CD14-positive monocyte (primary cell): ENCODE measurements at regions not wholly inside any gene's neighbourhood (a gene's known extent, or its start where the extent isn't known, plus 50 kb on each side); places are given as distances from the start of the nearest gene placed in this dataset.
A peak's percentile ranks its signal among the peaks of the same experiment; 100 is the strongest.

ENCODE experiments used
- DNase-seq, 3 donors: peaks; one replicate each; pipeline ENCODE4 v3.0.0-alpha.2; 2011 to 2022
- H2AFZ ChIP-seq: 2 replicates; pipeline ENCODE4 v1.6.0; 2012; ENCODE audit warnings: mild to moderate bottlenecking, low read depth, low read length, inconsistent platforms; ENCODE audit not compliant: insufficient read depth, poor library complexity, severe bottlenecking
- H3K27ac ChIP-seq, 2 donors: 1 replicate in 1 of 2; 2 replicates in 1 of 2; pipeline ENCODE4 v1.5.1; 2012 to 2013; ENCODE audit warnings: low read length in 2 of 2, control low read depth in 1 of 2, inconsistent platforms in 1 of 2, low read depth in 1 of 2, mild to moderate bottlenecking in 1 of 2
- H3K27me3 ChIP-seq, 2 donors: one replicate each; pipeline versions ENCODE4 v1.6.0 to v1.6.1; 2011 to 2013; ENCODE audit warnings: low read length in 2 of 2; ENCODE audit not compliant: control insufficient read depth in 2 of 2, insufficient read depth in 2 of 2
- H3K36me3 ChIP-seq, 2 donors: replicated peaks in 1 of 2; 1 replicate in 1 of 2; 2 replicates in 1 of 2; pipeline versions ENCODE4 v1.5.1 to v1.6.1; 2012 to 2013; ENCODE audit warnings: low read length in 2 of 2, control low read depth in 1 of 2, inconsistent platforms in 1 of 2, mild to moderate bottlenecking in 1 of 2; ENCODE audit not compliant: insufficient read depth in 2 of 2, control insufficient read depth in 1 of 2
- H3K4me1 ChIP-seq, 2 donors: 1 replicate in 1 of 2; 2 replicates in 1 of 2; pipeline versions ENCODE4 v1.5.1 to v1.6.1; 2012 to 2013; ENCODE audit warnings: low read length in 2 of 2, control low read depth in 1 of 2, inconsistent platforms in 1 of 2, mild to moderate bottlenecking in 1 of 2, moderate library complexity in 1 of 2; ENCODE audit not compliant: insufficient read depth in 2 of 2, control insufficient read depth in 1 of 2
- H3K4me2 ChIP-seq: replicated peaks from 2 replicates; pipeline ENCODE3; 2012; ENCODE audit warnings: low read length, moderate library complexity, mild to moderate bottlenecking; ENCODE audit not compliant: poor library complexity, severe bottlenecking; ENCODE audit errors: extremely low read depth
- H3K4me3 ChIP-seq, 3 experiments: fragments of 200-600 bp in 1 of 3; sonication (generic) in 1 of 3; replicated peaks in 1 of 3; 1 replicate in 2 of 3; 2 replicates in 1 of 3; pipeline ENCODE4 v1.5.1; 2011 to 2013; ENCODE audit warnings: low read length in 3 of 3, mild to moderate bottlenecking in 3 of 3, control low read depth in 2 of 3, low read depth in 2 of 3, inconsistent platforms in 1 of 3, moderate library complexity in 1 of 3
- H3K79me2 ChIP-seq: 2 replicates; pipeline ENCODE4 v1.6.0; 2012; ENCODE audit warnings: mild to moderate bottlenecking, control low read depth, inconsistent platforms, low read length, moderate library complexity; ENCODE audit not compliant: insufficient read depth
- H3K9ac ChIP-seq: 2 replicates; pipeline ENCODE4 v1.6.0; 2017; ENCODE audit warnings: low read length, mild to moderate bottlenecking; ENCODE audit not compliant: insufficient read depth, poor library complexity, severe bottlenecking
- H3K9me3 ChIP-seq, 2 donors: replicated peaks in 1 of 2; 1 replicate in 1 of 2; 2 replicates in 1 of 2; pipeline versions ENCODE4 v1.5.1 to v1.6.1; 2012 to 2013; ENCODE audit warnings: low read length in 2 of 2, control low read depth in 1 of 2; ENCODE audit not compliant: control insufficient read depth in 1 of 2, insufficient read depth in 1 of 2
- H4K20me1 ChIP-seq: 2 replicates; pipeline ENCODE4 v1.6.0; 2012; ENCODE audit warnings: mild to moderate bottlenecking, low read length, control low read depth, moderate library complexity; ENCODE audit not compliant: insufficient read depth
- H3K27ac Mint-ChIP-seq, 7 donors: one replicate each; pipeline ENCODE4 v1.8.0; 2020; ENCODE audit warnings: mild to moderate bottlenecking in 7 of 7, mixed read lengths in 7 of 7, moderate library complexity in 6 of 7, inconsistent platforms in 2 of 7
- H3K27me3 Mint-ChIP-seq, 3 donors: one replicate each; pipeline ENCODE4 v1.8.0; 2021 to 2022; ENCODE audit warnings: low read depth in 3 of 3, mild to moderate bottlenecking in 3 of 3, mixed read lengths in 3 of 3, moderate library complexity in 3 of 3, inconsistent platforms in 1 of 3
- H3K36me3 Mint-ChIP-seq, 2 donors: one replicate each; pipeline ENCODE4 v1.8.0; 2020; ENCODE audit warnings: mixed read lengths in 2 of 2, inconsistent platforms in 1 of 2, mild to moderate bottlenecking in 1 of 2
- H3K4me1 Mint-ChIP-seq: one replicate; pipeline ENCODE4 v1.8.0; 2020; ENCODE audit warnings: mild to moderate bottlenecking, mixed read lengths
- H3K4me3 Mint-ChIP-seq, 2 donors: one replicate each; pipeline ENCODE4 v1.8.0; 2020; ENCODE audit warnings: mild to moderate bottlenecking in 2 of 2, mixed read lengths in 2 of 2, moderate library complexity in 1 of 2
- H3K9me3 Mint-ChIP-seq, 7 donors: one replicate each; pipeline ENCODE4 v1.8.0; 2020 to 2022; ENCODE audit warnings: mixed read lengths in 7 of 7, mild to moderate bottlenecking in 6 of 7, moderate library complexity in 6 of 7, inconsistent platforms in 2 of 7
- WGBS: methylation state at CpG from one replicate; pipeline ENCODE4 v1.1.5; 2013; ENCODE audit warnings: missing lambda C conversion rate; ENCODE audit not compliant: insufficient coverage; 5-methylcytosine and 5-hydroxymethylcytosine counted together
- intact Hi-C, 2 donors: fragments of 100-400 bp; cut with micrococcal nuclease; formaldehyde crosslinking; loops; one replicate each; pipeline versions ENCODE4 v1.15.0 to v1.15.1; 2023
- TF ChIP-seq, protein P1 (sequence below): fragments of 200-600 bp; IDR thresholded peaks from one replicate; pipeline ENCODE4 v1.8.0; 2022; ENCODE audit warnings: antibody characterized with exemption, mild to moderate bottlenecking

DNA sequence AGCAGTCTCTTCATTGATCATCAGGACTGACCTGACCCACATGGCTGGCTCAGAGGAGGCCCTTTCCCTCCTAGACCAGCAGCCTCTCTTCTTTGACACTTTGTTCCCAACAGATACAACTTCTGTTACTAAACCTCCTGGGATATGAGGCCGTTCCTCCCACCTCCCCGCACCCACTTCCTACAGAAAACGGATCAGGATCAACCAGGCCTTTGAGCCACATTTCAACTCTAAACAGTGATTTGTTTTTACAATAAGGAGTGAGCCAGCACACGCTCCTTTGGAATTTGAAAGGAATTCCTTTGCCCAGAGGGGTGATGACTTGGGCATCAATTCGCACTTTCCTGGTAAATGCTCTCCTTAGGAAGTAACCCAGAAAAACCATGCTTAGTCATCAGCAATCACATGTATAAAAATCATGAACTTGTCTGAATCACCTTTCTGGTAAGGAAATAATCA lies 180.4 kb downstream of the FAM124B start:
- Histone ChIP-seq H3K27ac (no peak overlapping the region), H3K4me1 (no peaks in the 10 kb centered on the region), H3K27me3 (no peaks in the 10 kb centered on the region), H3K9me3 (no peaks in the 10 kb centered on the region), H4K20me1 (no peaks in the 10 kb centered on the region), H3K79me2 (no peaks in the 10 kb centered on the region), H3K9ac (no peak overlapping the region), H3K4me2 (no peak overlapping the region), H3K4me3 (no peak overlapping the region), H2AFZ (no peak overlapping the region), H3K36me3 (no peaks in the 10 kb centered on the region)
- TF ChIP-seq, protein P1, sequence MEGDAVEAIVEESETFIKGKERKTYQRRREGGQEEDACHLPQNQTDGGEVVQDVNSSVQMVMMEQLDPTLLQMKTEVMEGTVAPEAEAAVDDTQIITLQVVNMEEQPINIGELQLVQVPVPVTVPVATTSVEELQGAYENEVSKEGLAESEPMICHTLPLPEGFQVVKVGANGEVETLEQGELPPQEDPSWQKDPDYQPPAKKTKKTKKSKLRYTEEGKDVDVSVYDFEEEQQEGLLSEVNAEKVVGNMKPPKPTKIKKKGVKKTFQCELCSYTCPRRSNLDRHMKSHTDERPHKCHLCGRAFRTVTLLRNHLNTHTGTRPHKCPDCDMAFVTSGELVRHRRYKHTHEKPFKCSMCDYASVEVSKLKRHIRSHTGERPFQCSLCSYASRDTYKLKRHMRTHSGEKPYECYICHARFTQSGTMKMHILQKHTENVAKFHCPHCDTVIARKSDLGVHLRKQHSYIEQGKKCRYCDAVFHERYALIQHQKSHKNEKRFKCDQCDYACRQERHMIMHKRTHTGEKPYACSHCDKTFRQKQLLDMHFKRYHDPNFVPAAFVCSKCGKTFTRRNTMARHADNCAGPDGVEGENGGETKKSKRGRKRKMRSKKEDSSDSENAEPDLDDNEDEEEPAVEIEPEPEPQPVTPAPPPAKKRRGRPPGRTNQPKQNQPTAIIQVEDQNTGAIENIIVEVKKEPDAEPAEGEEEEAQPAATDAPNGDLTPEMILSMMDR, result no peak
- Mint-ChIP-seq H3K4me3 (peak overlapping the region in 1 of 2 donors; percentile 31), H3K27me3 (peaks cover 2 to 14% (median 5%) of the 10 kb centered on the region in 3 donors), H3K27ac (no peak overlapping the region), H3K9me3 (peaks cover 2 to 8% (median 2%) of the 10 kb centered on the region in 7 donors), H3K36me3 (no peaks in the 10 kb centered on the region), H3K4me1 (no peaks in the 10 kb centered on the region)
- 82% methylated on average over 2 of the region's 5 CpGs for WGBS
- intact Hi-C loops, result no loop called here
- DNase-seq, result no peak

DNA sequence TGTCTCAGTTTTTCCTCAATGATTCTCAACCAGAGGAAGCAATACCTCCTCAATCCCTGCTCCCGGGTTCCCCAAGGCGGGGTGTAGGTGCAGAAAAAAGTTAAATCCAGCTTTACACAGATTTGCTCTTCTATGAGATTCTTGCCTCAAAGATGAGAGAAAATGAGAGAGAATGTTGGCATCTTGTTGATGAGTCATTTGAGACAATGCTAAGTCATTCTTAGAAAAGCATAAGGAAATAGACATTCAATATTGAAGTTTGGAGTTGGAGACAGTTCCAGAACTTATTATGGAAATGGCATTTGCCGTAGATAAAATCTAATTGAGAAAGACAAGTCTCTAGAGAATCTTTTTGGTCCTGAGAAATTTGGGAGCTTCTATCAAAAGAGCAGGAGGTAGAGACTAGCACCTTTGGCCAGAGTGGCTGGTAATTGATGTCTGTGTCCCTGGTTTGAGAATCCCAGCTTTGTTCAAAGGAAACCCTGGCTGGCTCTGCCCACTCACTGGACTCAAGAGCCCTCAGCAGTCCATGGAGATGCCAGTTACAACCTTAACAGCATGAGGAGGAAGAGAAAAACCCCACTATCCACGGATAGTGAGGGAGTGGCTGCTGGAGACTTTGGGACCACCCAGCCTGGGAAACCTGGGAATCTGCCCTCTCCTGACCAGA lies 181.2 kb downstream of the FAM124B start:
- peaks cover 2 to 8% (median 2%) of the 10 kb centered on the region in 7 donors for H3K9me3 Mint-ChIP-seq
- Histone ChIP-seq H3K36me3 (no peaks in the 10 kb centered on the region), H3K27me3 (no peaks in the 10 kb centered on the region), H3K79me2 (no peaks in the 10 kb centered on the region), H3K9me3 (no peaks in the 10 kb centered on the region), H3K4me2 (no peak overlapping the region), H4K20me1 (no peaks in the 10 kb centered on the region), H3K9ac (no peak overlapping the region), H3K4me3 (no peak overlapping the region), H3K27ac (no peak overlapping the region), H2AFZ (no peak overlapping the region), H3K4me1 (no peaks in the 10 kb centered on the region)
- H3K27me3 Mint-ChIP-seq, result peaks cover 2 to 11% (median 4%) of the 10 kb centered on the region in 3 donors
- H3K4me1 Mint-ChIP-seq, result no peaks in the 10 kb centered on the region
- TF ChIP-seq, protein P1, result no peak
- no peak overlapping the region for H3K4me3 Mint-ChIP-seq
- no peak overlapping the region for H3K27ac Mint-ChIP-seq
- WGBS, result 100% methylated on average over 1 of the region's 4 CpGs
- no peaks in the 10 kb centered on the region for H3K36me3 Mint-ChIP-seq
- intact Hi-C loops, result no loop called here
- DNase-seq, result no peak
